Chondrocyte (in vitro differentiated cells): ENCODE measurements at regions not wholly inside any gene's neighbourhood (a gene's known extent, or its start where the extent isn't known, plus 50 kb on each side); places are given as distances from the start of the nearest gene placed in this dataset.

Experiments
- DNase-seq: peaks from one replicate; pipeline ENCODE4 v3.0.0; 2021; ENCODE audit warnings: mixed read lengths, low spot score
- H3K27ac Mint-ChIP-seq: one replicate; pipeline ENCODE4 v1.8.0; 2021; ENCODE audit warnings: mild to moderate bottlenecking, moderate library complexity, mixed read lengths; ENCODE audit not compliant: unreplicated experiment
- H3K27me3 Mint-ChIP-seq: 2 replicates; pipeline ENCODE4 v1.8.0; 2021; ENCODE audit warnings: low read depth, mixed read lengths
- H3K36me3 Mint-ChIP-seq: 2 replicates; pipeline ENCODE4 v1.8.0; 2021; ENCODE audit warnings: low read depth, mixed read lengths
- H3K4me1 Mint-ChIP-seq: 2 replicates; pipeline ENCODE4 v1.8.0; 2021; ENCODE audit warnings: low read depth, mild to moderate bottlenecking, mixed read lengths
- H3K4me3 Mint-ChIP-seq: one replicate; pipeline ENCODE4 v1.8.0; 2021; ENCODE audit warnings: mild to moderate bottlenecking, moderate library complexity, mixed read lengths; ENCODE audit not compliant: unreplicated experiment
- H3K9me3 Mint-ChIP-seq: 2 replicates; pipeline ENCODE4 v1.8.0; 2021; ENCODE audit warnings: low read depth, mixed read lengths
- TF ChIP-seq, protein P1 (sequence below): fragments of 200-600 bp; sonication (generic); IDR thresholded peaks from 2 replicates; pipeline ENCODE4 v1.5.0; 2021; ENCODE audit warnings: antibody characterized with exemption, mild to moderate bottlenecking, moderate library complexity

DNA sequence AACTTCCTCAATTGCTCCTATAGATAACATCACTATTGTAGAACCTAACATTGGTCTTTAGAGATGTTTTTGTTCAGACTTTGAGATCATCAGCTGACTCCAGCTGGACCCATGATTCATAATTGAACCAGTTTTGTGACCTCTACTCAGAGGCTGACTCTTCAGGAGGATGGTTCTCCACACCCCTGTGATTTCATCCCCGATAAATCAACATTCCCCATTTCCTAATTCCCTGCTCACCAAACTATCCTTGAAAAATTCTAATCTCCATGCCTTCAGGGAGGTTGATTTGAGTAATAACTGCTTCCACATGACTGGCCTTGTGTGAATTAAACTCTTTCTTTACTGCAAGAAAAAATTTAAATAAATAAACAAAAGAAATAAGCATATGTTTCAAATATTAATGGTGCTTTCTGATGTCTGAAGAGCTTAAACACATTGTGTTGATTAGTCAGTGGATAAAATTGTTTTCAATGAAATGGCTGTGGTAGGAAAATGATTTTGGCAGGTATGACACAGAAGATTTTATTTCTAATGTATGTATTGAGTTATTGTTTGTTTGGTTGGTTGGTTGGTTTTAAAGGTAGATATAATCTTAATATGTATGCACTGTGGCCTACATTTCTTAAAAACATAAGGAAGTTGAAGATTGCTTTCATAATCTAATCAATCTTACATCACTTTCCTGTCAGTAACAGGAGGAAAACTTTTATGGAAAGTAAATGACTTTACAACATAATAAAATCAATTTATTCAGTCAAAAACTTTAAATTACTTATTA is 427.9 kb upstream of the CCDC179 start:
- Mint-ChIP-seq H3K9me3 (peaks cover 10% of the 10 kb centered on the region), H3K27ac (no peak overlapping the region), H3K27me3 (no peaks in the 10 kb centered on the region), H3K4me1 (no peaks in the 10 kb centered on the region), H3K36me3 (no peaks in the 10 kb centered on the region), H3K4me3 (no peak overlapping the region)
- no peak for DNase-seq
- TF ChIP-seq, protein P1, sequence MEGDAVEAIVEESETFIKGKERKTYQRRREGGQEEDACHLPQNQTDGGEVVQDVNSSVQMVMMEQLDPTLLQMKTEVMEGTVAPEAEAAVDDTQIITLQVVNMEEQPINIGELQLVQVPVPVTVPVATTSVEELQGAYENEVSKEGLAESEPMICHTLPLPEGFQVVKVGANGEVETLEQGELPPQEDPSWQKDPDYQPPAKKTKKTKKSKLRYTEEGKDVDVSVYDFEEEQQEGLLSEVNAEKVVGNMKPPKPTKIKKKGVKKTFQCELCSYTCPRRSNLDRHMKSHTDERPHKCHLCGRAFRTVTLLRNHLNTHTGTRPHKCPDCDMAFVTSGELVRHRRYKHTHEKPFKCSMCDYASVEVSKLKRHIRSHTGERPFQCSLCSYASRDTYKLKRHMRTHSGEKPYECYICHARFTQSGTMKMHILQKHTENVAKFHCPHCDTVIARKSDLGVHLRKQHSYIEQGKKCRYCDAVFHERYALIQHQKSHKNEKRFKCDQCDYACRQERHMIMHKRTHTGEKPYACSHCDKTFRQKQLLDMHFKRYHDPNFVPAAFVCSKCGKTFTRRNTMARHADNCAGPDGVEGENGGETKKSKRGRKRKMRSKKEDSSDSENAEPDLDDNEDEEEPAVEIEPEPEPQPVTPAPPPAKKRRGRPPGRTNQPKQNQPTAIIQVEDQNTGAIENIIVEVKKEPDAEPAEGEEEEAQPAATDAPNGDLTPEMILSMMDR = no peak

DNA sequence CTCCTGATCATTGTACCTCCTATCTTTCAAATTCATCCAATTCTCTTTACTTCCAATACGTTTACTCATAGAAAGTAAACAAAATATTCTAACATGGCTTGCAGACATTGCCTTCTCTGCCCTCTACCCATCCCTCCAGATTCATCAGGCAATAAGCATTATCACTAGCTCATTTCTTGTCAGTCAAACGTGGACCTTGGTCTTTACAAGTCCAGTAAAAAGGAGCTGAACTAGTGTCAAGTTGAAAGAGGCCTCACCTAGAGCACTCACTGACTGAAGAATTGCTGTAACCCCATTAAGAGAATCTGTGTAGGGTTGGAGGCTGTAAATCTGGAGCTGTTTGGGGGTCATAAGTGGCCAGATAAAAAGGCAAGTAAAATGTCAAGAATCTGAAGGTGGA is 435.0 kb upstream of the CCDC179 start:
- H3K27ac Mint-ChIP-seq = no peak overlapping the region
- peaks cover 12% of the 10 kb centered on the region for H3K9me3 Mint-ChIP-seq
- peaks cover 1% of the 10 kb centered on the region for H3K36me3 Mint-ChIP-seq
- no peak overlapping the region for H3K4me3 Mint-ChIP-seq
- peaks cover 5% of the 10 kb centered on the region for H3K27me3 Mint-ChIP-seq
- no peaks in the 10 kb centered on the region for H3K4me1 Mint-ChIP-seq
- TF ChIP-seq, protein P1 = no peak
- DNase-seq = no peak

DNA sequence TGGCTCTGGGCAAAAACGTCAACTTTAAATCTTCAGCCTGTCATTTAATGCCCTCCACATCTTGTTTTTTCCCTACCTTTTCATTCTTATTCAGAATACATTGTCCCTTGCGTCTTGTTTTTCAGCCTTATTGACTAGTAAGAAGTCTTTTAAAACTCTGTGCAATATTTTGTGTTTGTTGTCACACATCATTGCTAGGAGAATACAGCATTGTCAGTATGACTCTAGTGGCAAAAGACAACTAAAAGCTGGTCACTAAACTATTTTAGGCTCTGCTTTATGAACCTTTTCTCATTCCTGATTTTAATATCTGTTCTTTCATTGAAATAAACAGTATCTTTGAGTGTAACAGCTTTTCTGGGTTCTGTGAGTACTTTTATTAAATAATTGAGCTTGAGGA is 447.8 kb upstream of the CCDC179 start:
- Mint-ChIP-seq H3K9me3 (no peaks in the 10 kb centered on the region), H3K36me3 (no peaks in the 10 kb centered on the region), H3K4me3 (no peak overlapping the region), H3K27me3 (no peaks in the 10 kb centered on the region), H3K4me1 (peaks cover 14% of the 10 kb centered on the region), H3K27ac (no peak overlapping the region)
- no peak for DNase-seq
- TF ChIP-seq, protein P1 = no peak

DNA sequence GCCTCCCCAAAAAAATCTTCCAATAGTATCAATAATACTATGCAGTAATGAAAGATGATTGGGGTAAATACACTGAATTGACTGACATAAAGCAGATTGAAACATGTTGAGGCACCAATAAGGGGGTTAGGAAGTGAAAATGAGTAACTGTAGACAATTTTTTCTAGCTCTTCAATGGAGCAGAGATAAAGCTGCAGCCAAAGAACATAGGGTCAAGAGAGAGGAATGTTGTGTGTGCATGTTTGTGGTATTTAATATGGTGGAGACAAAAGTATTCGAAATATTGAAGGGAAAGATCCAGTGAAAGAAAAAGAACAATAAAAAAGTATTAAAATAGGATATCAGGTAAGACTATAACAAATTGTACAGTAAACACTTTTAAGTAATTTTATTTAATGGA is 450.0 kb upstream of the CCDC179 start:
- H3K36me3 Mint-ChIP-seq = no peaks in the 10 kb centered on the region
- peaks cover 16% of the 10 kb centered on the region for H3K4me1 Mint-ChIP-seq
- no peaks in the 10 kb centered on the region for H3K9me3 Mint-ChIP-seq
- H3K27me3 Mint-ChIP-seq = no peaks in the 10 kb centered on the region
- TF ChIP-seq, protein P1 = no peak
- H3K4me3 Mint-ChIP-seq = no peak overlapping the region
- no peak overlapping the region for H3K27ac Mint-ChIP-seq
- DNase-seq = no peak

DNA sequence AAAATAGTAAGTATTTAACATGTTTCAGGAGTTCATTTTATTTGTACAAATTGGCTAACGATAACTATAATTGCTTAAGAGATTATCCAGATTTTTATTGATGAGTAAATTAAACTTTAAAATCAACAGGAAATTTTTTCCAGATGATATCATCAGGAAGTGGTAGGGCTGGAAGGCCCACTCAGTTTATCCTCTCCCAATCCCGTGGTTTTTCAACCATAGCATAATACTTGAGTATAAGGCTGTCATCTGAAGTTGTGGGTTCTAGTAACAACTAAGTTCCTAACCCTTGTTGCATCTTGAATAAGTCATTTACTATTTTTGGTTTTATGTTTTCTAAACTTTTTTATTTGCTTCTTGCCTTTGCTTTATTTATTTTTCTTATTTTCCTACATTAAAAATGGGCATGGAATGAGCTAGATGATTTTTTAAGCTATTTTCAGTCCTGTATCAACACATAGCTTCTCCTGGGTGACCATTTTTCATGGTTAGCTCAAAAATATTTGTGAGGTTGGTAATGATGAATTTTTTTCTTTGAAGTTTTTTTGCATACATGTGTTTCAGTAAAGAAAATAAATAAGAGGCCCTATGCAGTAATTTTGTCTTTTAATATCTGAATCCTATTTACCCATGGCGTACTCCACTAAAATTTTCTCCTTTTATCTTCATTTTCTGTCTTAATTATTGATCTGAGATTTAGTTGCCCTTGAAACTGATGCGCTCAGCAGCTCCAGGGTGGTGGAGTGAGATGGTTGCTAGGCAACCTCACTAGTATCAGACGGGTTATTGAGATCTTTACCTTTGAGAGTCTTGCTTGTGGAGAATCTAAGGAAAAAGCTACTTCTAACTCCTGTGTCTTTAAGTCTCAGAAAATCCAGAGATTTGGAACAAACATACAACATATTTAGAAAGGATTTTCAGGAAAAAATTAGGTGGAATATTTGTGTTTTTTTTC is 452.0 kb upstream of the CCDC179 start:
- Mint-ChIP-seq H3K27me3 (no peaks in the 10 kb centered on the region), H3K9me3 (peaks cover 3% of the 10 kb centered on the region), H3K4me3 (no peak overlapping the region), H3K36me3 (no peaks in the 10 kb centered on the region), H3K4me1 (peaks cover 16% of the 10 kb centered on the region), H3K27ac (no peak overlapping the region)
- TF ChIP-seq, protein P1 = no peak
- no peak for DNase-seq
